ENCODE measurements at regions not wholly inside any gene's neighbourhood (a gene's known extent, or its start where the extent isn't known, plus 50 kb on each side); places are given as distances from the start of the nearest gene placed in this dataset.

DNA sequence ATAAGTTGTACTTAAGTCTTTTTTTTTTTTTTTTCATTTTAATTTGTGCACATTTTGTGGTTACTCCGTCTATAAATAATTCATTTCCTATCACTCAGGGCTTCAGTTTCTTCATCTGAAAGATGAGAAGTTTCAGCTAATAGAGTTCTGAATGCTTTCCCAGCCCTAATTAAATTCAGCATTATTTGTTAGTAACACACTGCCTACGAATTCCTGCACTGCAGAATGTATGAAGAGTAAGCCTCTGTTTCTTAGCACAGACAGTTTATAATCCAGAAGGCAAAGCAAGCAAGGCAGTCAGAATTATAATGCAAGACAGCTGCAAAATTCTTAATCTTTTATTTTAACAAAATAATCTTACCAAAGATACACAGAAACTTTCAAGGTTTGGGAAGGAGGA lies 138.0 kb upstream of the GHR start:
- no peak for TF ChIP-seq YY1 (IDR thresholded peaks at IDR 0.05; ENCODE audit: insufficient read depth, insufficient read length)
- no peak for TF ChIP-seq ZNF274 (IDR thresholded peaks at IDR 0.05; ENCODE audit: low read depth, low read length)
